Peyer's patch (tissue), 4 donors: ENCODE measurements at regions not wholly inside any gene's neighbourhood (a gene's known extent, or its start where the extent isn't known, plus 50 kb on each side); places are given as distances from the start of the nearest gene placed in this dataset.

Source experiments
- DNase-seq, 3 donors: peaks; one replicate each; pipeline ENCODE4 v3.0.0-alpha.2; 2017 to 2019
- H3K27ac ChIP-seq, 4 donors: fragments of 200-600 bp; sonication (generic); one replicate each; pipeline ENCODE4 v1.5.1; 2016 to 2019
- H3K27me3 ChIP-seq, 2 donors: fragments of 200-600 bp; sonication (generic); one replicate each; pipeline ENCODE4 v1.5.1; 2019
- H3K36me3 ChIP-seq, 3 donors: fragments of 200-600 bp; sonication (generic); one replicate each; pipeline ENCODE4 v1.5.1; 2016 to 2019
- H3K4me1 ChIP-seq, 4 donors: fragments of 200-600 bp; sonication (generic); one replicate each; pipeline ENCODE4 v1.5.1; 2016 to 2019
- H3K4me3 ChIP-seq, 4 donors: fragments of 200-600 bp; sonication (generic); 1 replicate in 3 of 4; 2 replicates in 1 of 4; pipeline ENCODE4 v1.5.1; 2016 to 2019; ENCODE audit warnings: mild to moderate bottlenecking in 1 of 4
- H3K9me3 ChIP-seq, 4 donors: fragments of 200-600 bp; sonication (generic); one replicate each; pipeline ENCODE4 v1.5.1; 2016 to 2019; ENCODE audit warnings: mild to moderate bottlenecking in 1 of 4
- CTCF ChIP-seq, 6 experiments: fragments of 450-650 bp in 4 of 6; fragments of 200-600 bp in 2 of 6; sonication (generic) in 1 of 6; IDR thresholded peaks; one replicate each; pipeline ENCODE4 v1.5.1; 2017 to 2019; ENCODE audit warnings: antibody characterized with exemption in 6 of 6, mild to moderate bottlenecking in 3 of 6, moderate library complexity in 1 of 6
- POLR2A ChIP-seq, 2 donors: fragments of 450-650 bp; IDR thresholded peaks; one replicate each; pipeline ENCODE4 v1.5.1; 2017; ENCODE audit warnings: antibody characterized with exemption in 2 of 2, mild to moderate bottlenecking in 2 of 2, moderate library complexity in 2 of 2

- DNase-seq, result no peak
- no peaks in the 10 kb centered on the region for H3K27me3 ChIP-seq
- TF ChIP-seq CTCF (IDR thresholded peaks at IDR 0.05) (no peak), POLR2A (IDR thresholded peaks at IDR 0.05) (no peak)
- H3K4me1 ChIP-seq, result peaks cover 0 to 4% (median 0%) of the 10 kb centered on the region in 4 donors
- no peaks in the 10 kb centered on the region for H3K9me3 ChIP-seq
- no peak overlapping the region for H3K27ac ChIP-seq
- no peaks in the 10 kb centered on the region for H3K36me3 ChIP-seq
- H3K4me3 ChIP-seq, result no peak overlapping the region
Measured at GRCh38 chr4:11616856-11617255, 188.2 kb upstream of the HS3ST1 start.

GRCh38 chr4:11615601-11616000 is 186.9 kb upstream of the HS3ST1 start:
- no peak for TF ChIP-seq POLR2A (IDR thresholded peaks at IDR 0.05)
- TF ChIP-seq CTCF (IDR thresholded peaks at IDR 0.05), result no peak

DNA sequence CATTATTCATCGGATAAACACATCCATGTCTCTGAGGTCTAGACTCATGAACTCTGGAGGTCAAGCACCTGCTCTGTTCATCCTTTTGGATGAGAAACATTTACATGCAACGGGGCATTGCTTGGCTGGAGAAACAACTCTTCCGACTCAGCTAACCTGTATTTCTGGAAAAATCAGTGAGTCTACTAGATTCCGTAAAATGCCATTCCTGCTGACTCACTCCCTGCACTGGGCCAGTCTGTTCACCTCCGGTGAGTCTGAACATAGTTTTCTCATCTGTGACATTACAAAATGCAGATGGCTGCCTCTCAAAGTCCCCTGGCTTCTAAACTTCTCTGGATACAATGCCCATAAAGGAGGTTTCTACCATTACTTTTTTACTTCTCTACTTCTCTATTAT is 185.7 kb upstream of the HS3ST1 start:
- Histone ChIP-seq H3K27ac (no peak overlapping the region), H3K4me3 (no peak overlapping the region)
- no peak for DNase-seq

More at GRCh38 chr4:11615601-11616000, 186.9 kb upstream of the HS3ST1 start:
- DNase-seq, result no peak
- no peaks in the 10 kb centered on the region for H3K27me3 ChIP-seq
- no peaks in the 10 kb centered on the region for H3K9me3 ChIP-seq
- H3K36me3 ChIP-seq, result no peaks in the 10 kb centered on the region
- no peak overlapping the region for H3K27ac ChIP-seq
- peaks cover 0 to 4% (median 0%) of the 10 kb centered on the region in 4 donors for H3K4me1 ChIP-seq
- no peak overlapping the region for H3K4me3 ChIP-seq

DNA sequence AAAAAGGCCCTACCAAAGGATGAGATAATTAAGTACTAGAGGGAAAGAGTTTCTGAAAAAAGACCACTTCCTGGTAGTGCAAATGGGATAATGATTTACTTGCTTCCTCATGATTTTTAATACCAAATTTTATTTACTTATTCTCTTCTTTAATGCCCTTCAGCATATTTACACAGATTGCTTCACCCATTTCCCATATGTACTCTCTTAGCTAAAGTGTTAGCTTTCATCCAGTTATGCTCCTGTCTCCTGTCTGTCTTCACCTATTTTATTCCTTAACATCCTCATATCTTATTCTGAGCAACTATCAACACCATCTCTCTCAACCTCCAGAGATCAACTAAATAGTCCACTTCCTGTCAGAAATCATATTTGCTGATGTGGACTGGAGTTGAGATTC is 183.2 kb upstream of the HS3ST1 start:
- H3K4me1 ChIP-seq, result no peaks in the 10 kb centered on the region
- no peaks in the 10 kb centered on the region for H3K36me3 ChIP-seq
- no peak for DNase-seq
- H3K27me3 ChIP-seq, result no peaks in the 10 kb centered on the region
- H3K27ac ChIP-seq, result no peak overlapping the region
- TF ChIP-seq POLR2A (IDR thresholded peaks at IDR 0.05), result no peak
- no peak for TF ChIP-seq CTCF (IDR thresholded peaks at IDR 0.05)
- H3K4me3 ChIP-seq, result no peak overlapping the region
- H3K9me3 ChIP-seq, result no peaks in the 10 kb centered on the region

More for the DNA sequence above, 185.7 kb upstream of the HS3ST1 start:
- Histone ChIP-seq H3K27me3 (no peaks in the 10 kb centered on the region), H3K36me3 (no peaks in the 10 kb centered on the region), H3K4me1 (peaks cover 0 to 4% (median 0%) of the 10 kb centered on the region in 4 donors), H3K9me3 (no peaks in the 10 kb centered on the region)
- no peak for TF ChIP-seq CTCF (IDR thresholded peaks at IDR 0.05)
- no peak for TF ChIP-seq POLR2A (IDR thresholded peaks at IDR 0.05)

- no peaks in the 10 kb centered on the region for H3K9me3 ChIP-seq
- no peak overlapping the region for H3K27ac ChIP-seq
- no peaks in the 10 kb centered on the region for H3K27me3 ChIP-seq
Measured at GRCh38 chr4:11609751-11610150, 181.1 kb upstream of the HS3ST1 start.

More at GRCh38 chr4:11609751-11610150, 181.1 kb upstream of the HS3ST1 start:
- no peak for DNase-seq
- Histone ChIP-seq H3K4me1 (no peaks in the 10 kb centered on the region), H3K4me3 (no peak overlapping the region), H3K36me3 (no peaks in the 10 kb centered on the region)
- TF ChIP-seq POLR2A (IDR thresholded peaks at IDR 0.05) (no peak), CTCF (IDR thresholded peaks at IDR 0.05) (no peak)
